Body of pancreas (tissue), 4 donors: ENCODE measurements at regions not wholly inside any gene's neighbourhood (a gene's known extent, or its start where the extent isn't known, plus 50 kb on each side); places are given as distances from the start of the nearest gene placed in this dataset.

Source experiments
- CTCF ChIP-seq, 7 experiments: fragments of 450-650 bp in 4 of 7; fragments of 200-600 bp in 3 of 7; sonication (generic) in 3 of 7; IDR thresholded peaks; one replicate each; pipeline ENCODE4 v1.5.1; 2016 to 2019; ENCODE audit warnings: antibody characterized with exemption in 7 of 7
- POLR2A ChIP-seq, 3 donors: fragments of 450-650 bp; IDR thresholded peaks; one replicate each; pipeline ENCODE4 v1.6.1; 2016; ENCODE audit warnings: antibody characterized with exemption in 3 of 3, mild to moderate bottlenecking in 2 of 3

- TF ChIP-seq CTCF (IDR thresholded peaks at IDR 0.05) (no peak), POLR2A (IDR thresholded peaks at IDR 0.05) (no peak)
Measured at GRCh38 chr2:118351796-118352195, 263.5 kb downstream of the INSIG2 start.
